ENCODE measurements at regions not wholly inside any gene's neighbourhood (a gene's known extent, or its start where the extent isn't known, plus 50 kb on each side); places are given as distances from the start of the nearest gene placed in this dataset.
A peak's percentile ranks its signal among the peaks of the same experiment; 100 is the strongest.

DNA sequence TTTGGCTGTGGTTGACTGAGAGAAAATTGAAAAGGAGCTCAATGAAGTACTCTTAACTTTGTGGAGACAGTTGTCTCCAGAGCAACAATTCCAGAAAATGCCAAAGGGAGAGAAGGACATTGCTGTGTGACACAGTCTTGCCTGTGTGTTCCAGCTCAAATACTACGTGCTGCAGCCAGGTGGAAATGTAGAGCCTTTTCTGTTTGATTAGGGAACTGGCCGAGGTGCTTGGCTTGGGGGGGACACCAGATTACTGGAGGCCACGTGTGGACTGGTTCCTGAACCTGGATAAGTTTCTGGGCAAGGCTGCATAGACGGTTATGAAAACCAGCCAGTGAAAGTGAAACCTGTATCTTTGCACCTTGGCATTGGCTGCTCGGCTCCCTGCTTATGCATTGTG is 217.9 kb downstream of the CTH start:
- no TSS peak for BruUV-seq (replicated peaks)
- TF ChIP-seq, protein P1, sequence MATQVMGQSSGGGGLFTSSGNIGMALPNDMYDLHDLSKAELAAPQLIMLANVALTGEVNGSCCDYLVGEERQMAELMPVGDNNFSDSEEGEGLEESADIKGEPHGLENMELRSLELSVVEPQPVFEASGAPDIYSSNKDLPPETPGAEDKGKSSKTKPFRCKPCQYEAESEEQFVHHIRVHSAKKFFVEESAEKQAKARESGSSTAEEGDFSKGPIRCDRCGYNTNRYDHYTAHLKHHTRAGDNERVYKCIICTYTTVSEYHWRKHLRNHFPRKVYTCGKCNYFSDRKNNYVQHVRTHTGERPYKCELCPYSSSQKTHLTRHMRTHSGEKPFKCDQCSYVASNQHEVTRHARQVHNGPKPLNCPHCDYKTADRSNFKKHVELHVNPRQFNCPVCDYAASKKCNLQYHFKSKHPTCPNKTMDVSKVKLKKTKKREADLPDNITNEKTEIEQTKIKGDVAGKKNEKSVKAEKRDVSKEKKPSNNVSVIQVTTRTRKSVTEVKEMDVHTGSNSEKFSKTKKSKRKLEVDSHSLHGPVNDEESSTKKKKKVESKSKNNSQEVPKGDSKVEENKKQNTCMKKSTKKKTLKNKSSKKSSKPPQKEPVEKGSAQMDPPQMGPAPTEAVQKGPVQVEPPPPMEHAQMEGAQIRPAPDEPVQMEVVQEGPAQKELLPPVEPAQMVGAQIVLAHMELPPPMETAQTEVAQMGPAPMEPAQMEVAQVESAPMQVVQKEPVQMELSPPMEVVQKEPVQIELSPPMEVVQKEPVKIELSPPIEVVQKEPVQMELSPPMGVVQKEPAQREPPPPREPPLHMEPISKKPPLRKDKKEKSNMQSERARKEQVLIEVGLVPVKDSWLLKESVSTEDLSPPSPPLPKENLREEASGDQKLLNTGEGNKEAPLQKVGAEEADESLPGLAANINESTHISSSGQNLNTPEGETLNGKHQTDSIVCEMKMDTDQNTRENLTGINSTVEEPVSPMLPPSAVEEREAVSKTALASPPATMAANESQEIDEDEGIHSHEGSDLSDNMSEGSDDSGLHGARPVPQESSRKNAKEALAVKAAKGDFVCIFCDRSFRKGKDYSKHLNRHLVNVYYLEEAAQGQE (IDR thresholded peaks at IDR 0.05; ENCODE audit: borderline replicate concordance in 1 of 2, low read depth in 1 of 2, low read length in 2 of 2) = peak in 1 of 2 experiments; percentile 69; a peak in 2 of 4 replicates
- TF ChIP-seq ZNF883 (CRISPR knock-in tag; IDR thresholded peaks at IDR 0.05; ENCODE audit: not compliant biosample characterization) = no peak
- peak; percentile 37; the same call in 2 of the 3 replicates for ATAC-seq

DNA sequence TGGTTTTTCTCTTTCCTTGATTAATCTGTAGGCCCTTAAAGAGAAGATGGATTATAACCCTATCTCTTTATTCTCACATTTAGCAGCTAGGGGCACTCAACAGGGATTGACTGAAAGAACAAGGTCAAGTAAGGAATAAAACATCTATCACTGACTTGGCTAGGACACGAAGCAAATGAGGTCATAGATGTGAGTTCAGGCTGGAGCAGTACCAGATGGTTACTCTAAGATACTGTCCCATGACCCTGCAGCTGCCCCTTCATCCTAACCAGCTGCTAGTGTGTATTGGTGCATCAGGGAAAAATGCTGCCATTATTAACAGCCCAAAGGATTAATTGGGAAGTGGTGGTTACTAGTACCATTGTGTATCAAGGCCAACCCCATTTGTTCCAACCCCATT is 221.9 kb downstream of the CTH start:
- DNase-seq (ENCODE audit: low spot score) = no peak
- CTCF ChIA-PET (ENCODE audit: low intra/inter-chr PET ratio, low total read pairs) = no interaction called here
- Histone ChIP-seq H2AFZ (ENCODE audit: low read length) (no peak overlapping the region), H3K27me3 (ENCODE audit: control insufficient read depth in 1 of 2, insufficient read depth in 2 of 2, low read length in 2 of 2) (no peaks in the 10 kb centered on the region; a peak in 1 of 5 replicates), H3K9ac (ENCODE audit: insufficient read depth, low read depth, low read length) (no peak overlapping the region), H3K4me3 (replicated peaks in 1 of 3; ENCODE audit: insufficient read depth in 1 of 3, low read depth in 2 of 3, low read length in 3 of 3) (no peak overlapping the region), H4K20me1 (ENCODE audit: insufficient read depth, low read length) (no peaks in the 10 kb centered on the region), H3K9me3 (ENCODE audit: low read length) (no peaks in the 10 kb centered on the region), H3K36me3 (replicated peaks in 1 of 2; ENCODE audit: control insufficient read depth in 1 of 2, insufficient read depth in 2 of 2, low read length in 2 of 2) (no peaks in the 10 kb centered on the region), H3K79me2 (ENCODE audit: insufficient read depth, low read length) (no peaks in the 10 kb centered on the region), H3K27ac (ENCODE audit: extremely low read length, insufficient read depth, low read length) (no peak overlapping the region), H3K4me2 (ENCODE audit: low read depth, low read length) (no peak overlapping the region), H3K4me1 (ENCODE audit: insufficient read depth, low read length) (no peaks in the 10 kb centered on the region)
- intact Hi-C loops (cut with micrococcal nuclease; ENCODE audit: unreplicated experiment) = no loop called here
- WGBS (ENCODE audit: low lambda C conversion rate) = 0% methylated on average over 1 of the region's 1 CpG
- FAIRE-seq = no peak
- ATAC-seq = no peak
- in situ Hi-C loops (cut with HindIII; ENCODE audit: extremely low pct_ligation_motif_present, low pct_unique_long_range_greater_than_20kb) = no loop called here
- no TSS peak for BruUV-seq (replicated peaks)
- POLR2A ChIA-PET = no interaction called here
- TF ChIP-seq ZNF558 (CRISPR knock-in tag; IDR thresholded peaks at IDR 0.05; ENCODE audit: borderline replicate concordance) (no peak), FOXO1 (CRISPR knock-in tag; IDR thresholded peaks at IDR 0.05) (no peak), GATAD2A (CRISPR knock-in tag; IDR thresholded peaks at IDR 0.05) (no peak), TOPORS (CRISPR knock-in tag; IDR thresholded peaks at IDR 0.05) (no peak), PRPF4 (IDR thresholded peaks at IDR 0.05; ENCODE audit: low read depth, low read length, poor library complexity, severe bottlenecking) (no peak), HOXD1 (CRISPR knock-in tag; IDR thresholded peaks at IDR 0.05) (no peak), ZNF296 (CRISPR knock-in tag; conservative IDR thresholded peaks at IDR 0.05) (no peak), ZSCAN25 (CRISPR knock-in tag; IDR thresholded peaks at IDR 0.05) (no peak), JUND (CRISPR knock-in tag; IDR thresholded peaks at IDR 0.05) (no peak)
- TF ChIP-seq, protein P2, sequence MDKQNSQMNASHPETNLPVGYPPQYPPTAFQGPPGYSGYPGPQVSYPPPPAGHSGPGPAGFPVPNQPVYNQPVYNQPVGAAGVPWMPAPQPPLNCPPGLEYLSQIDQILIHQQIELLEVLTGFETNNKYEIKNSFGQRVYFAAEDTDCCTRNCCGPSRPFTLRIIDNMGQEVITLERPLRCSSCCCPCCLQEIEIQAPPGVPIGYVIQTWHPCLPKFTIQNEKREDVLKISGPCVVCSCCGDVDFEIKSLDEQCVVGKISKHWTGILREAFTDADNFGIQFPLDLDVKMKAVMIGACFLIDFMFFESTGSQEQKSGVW (CRISPR knock-in tag; IDR thresholded peaks at IDR 0.05; ENCODE audit: borderline replicate concordance) = no peak
- TF ChIP-seq, protein P3, sequence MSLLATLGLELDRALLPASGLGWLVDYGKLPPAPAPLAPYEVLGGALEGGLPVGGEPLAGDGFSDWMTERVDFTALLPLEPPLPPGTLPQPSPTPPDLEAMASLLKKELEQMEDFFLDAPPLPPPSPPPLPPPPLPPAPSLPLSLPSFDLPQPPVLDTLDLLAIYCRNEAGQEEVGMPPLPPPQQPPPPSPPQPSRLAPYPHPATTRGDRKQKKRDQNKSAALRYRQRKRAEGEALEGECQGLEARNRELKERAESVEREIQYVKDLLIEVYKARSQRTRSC (CRISPR knock-in tag; IDR thresholded peaks at IDR 0.05; ENCODE audit: low read depth) = no peak
- TF ChIP-seq, protein P4, sequence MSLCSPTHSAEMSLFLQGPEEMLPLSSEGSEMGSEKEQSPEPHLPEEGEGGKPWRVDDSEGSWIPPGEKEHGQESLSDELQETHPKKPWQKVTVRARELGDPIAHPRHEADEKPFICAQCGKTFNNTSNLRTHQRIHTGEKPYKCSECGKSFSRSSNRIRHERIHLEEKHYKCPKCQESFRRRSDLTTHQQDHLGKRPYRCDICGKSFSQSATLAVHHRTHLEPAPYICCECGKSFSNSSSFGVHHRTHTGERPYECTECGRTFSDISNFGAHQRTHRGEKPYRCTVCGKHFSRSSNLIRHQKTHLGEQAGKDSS (CRISPR knock-in tag; IDR thresholded peaks at IDR 0.05; ENCODE audit: borderline replicate concordance, low read depth) = no peak

More for the DNA sequence above, 217.9 kb downstream of the CTH start:
- Histone ChIP-seq H4K20me1 (ENCODE audit: insufficient read depth, low read length) (no peaks in the 10 kb centered on the region), H3K36me3 (replicated peaks in 1 of 2; ENCODE audit: control insufficient read depth in 1 of 2, insufficient read depth in 2 of 2, low read length in 2 of 2) (no peaks in the 10 kb centered on the region), H3K27ac (ENCODE audit: extremely low read length, insufficient read depth, low read length) (no peak overlapping the region), H2AFZ (ENCODE audit: low read length) (no peak overlapping the region), H3K27me3 (ENCODE audit: control insufficient read depth in 1 of 2, insufficient read depth in 2 of 2, low read length in 2 of 2) (no peaks in the 10 kb centered on the region), H3K79me2 (ENCODE audit: insufficient read depth, low read length) (no peaks in the 10 kb centered on the region), H3K9ac (ENCODE audit: insufficient read depth, low read depth, low read length) (no peak overlapping the region), H3K4me2 (ENCODE audit: low read depth, low read length) (no peak overlapping the region), H3K4me3 (replicated peaks in 1 of 3; ENCODE audit: insufficient read depth in 1 of 3, low read depth in 2 of 3, low read length in 3 of 3) (no peak overlapping the region), H3K4me1 (ENCODE audit: insufficient read depth, low read length) (no peaks in the 10 kb centered on the region), H3K9me3 (ENCODE audit: low read length) (no peaks in the 10 kb centered on the region)
- ChIA-PET CTCF (ENCODE audit: low intra/inter-chr PET ratio, low total read pairs) (no interaction called here), POLR2A (no interaction called here)
- no peak for DNase-seq (ENCODE audit: low spot score)
- intact Hi-C loops (cut with micrococcal nuclease; ENCODE audit: unreplicated experiment) (no loop called here), in situ Hi-C loops (cut with HindIII; ENCODE audit: extremely low pct_ligation_motif_present, low pct_unique_long_range_greater_than_20kb) (no loop called here)
- FAIRE-seq = no peak
- 0% methylated on average over 4 of the region's 5 CpGs for WGBS (ENCODE audit: low lambda C conversion rate)
